HG03025 (cell line): ENCODE measurements at regions not wholly inside any gene's neighbourhood (a gene's known extent, or its start where the extent isn't known, plus 50 kb on each side); places are given as distances from the start of the nearest gene placed in this dataset.

Experiments used
- ATAC-seq: cut with Tn5 transposase; IDR thresholded peaks from one replicate; pipeline ENCODE4 v1.9.1; 2021; ENCODE audit warnings: mild to moderate bottlenecking, moderate library complexity; ENCODE audit not compliant: unreplicated experiment, low FRiP score

- ATAC-seq, result no peak
These were observed 385.6 kb downstream of the NR2F2 start for GRCh38 chr15:96716075-96716474.

GRCh38 chr15:96716478-96716877 lies 386.0 kb downstream of the NR2F2 start:
- ATAC-seq, result no peak

DNA sequence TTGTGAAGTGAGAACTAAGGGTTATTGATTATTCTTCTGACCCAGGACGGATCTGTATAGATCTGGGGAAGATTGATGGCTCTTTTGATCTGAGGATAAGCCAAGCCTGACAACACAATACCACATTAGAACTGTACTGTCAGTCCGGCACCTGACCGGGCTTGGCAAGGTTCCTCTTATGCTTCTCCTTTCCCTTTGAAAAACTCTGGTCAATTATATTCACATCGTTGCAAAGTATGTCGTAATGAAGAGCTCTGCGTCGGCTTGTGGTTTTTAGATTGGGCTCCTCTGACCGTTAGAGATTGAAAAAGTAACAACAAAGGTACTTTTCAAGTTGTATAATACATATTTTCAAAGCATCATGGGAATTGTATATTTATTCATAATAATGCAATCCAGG lies 389.8 kb downstream of the NR2F2 start:
- no peak for ATAC-seq

DNA sequence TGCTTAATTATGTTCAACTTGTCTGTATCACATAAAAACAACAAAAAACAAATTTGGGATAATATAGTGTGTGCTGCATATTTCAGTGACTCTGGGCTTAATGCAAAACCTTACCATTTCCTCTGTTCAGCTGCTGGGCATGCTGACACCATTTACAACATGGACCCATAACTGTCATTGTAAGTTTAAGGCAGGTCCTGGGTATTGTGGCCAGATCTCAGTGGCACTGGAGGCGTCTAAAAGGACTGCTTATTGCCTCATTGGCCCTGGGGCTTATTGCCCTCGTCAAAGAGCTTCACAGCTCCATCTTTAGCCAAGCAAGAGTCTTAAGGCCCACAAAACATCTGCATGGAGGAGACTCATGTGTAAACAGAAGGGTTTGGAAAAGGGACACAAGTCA lies 390.2 kb downstream of the NR2F2 start:
- ATAC-seq, result no peak

DNA sequence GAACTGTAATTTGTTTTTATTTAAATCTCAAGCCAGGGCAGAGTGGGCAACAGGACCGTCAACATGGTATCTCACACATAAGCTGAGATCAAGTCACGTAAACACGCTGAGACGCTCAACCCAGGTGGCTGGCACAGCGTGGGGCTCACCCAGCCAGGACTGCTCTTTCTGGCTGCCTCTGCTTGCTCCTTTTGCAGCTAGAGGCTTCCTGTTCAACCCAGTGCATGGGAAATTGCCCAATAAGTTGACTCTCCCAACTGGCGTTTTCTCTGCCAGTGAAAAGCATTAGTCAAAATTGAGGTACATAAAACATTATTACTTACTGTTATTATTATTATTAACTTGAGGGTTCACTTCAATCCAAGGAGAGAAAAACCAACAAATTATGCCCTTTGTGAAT lies 398.1 kb downstream of the NR2F2 start:
- ATAC-seq, result no peak

GRCh38 chr15:96732704-96733103 lies 402.2 kb downstream of the NR2F2 start:
- no peak for ATAC-seq

DNA sequence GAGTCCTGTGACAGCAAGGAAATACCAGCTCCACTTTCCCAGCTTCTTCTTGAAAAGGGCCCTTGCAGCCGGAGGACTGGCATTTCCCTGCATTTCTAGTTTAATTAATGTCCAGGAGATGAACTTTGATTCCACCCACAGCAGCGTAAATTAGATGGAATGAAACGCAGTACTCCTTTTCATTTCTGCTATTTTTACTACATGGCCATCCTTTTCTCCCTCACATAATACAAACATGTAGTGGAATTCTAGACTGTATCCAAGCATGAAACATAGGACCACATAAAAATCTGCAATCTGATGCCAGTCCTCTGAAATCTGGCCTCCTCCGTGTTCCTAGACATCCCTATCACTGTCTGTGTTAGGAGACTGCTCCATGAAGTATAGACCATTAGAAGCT lies 403.2 kb downstream of the NR2F2 start:
- ATAC-seq, result no peak

DNA sequence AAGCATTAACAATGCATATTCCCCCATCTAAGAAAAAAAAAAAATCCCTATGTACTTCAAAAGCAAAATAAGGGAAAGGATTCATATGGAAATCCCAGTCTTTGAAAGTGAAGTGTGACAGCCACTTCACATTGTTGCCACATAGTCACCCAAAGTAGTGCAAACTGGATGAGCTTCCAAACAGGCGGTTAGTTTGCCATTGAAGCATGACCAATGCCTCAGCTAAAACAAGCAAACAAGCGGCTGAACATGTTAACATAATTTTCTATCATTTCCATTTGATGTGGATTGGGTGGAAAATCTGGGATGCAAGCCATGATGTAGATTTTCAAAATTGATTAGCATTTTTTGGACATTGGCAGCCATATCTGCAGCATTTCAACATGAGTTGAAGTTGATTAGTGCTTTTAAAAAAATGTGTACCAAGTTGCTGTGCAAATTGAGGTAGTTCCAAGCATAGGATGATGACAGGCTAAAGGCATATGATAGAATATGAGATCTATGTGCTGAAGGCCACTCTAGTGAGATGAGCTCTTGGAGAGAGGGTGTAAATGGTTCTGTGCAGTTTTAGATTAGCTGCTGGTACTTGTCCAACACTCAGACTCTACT lies 405.2 kb downstream of the NR2F2 start:
- no peak for ATAC-seq

DNA sequence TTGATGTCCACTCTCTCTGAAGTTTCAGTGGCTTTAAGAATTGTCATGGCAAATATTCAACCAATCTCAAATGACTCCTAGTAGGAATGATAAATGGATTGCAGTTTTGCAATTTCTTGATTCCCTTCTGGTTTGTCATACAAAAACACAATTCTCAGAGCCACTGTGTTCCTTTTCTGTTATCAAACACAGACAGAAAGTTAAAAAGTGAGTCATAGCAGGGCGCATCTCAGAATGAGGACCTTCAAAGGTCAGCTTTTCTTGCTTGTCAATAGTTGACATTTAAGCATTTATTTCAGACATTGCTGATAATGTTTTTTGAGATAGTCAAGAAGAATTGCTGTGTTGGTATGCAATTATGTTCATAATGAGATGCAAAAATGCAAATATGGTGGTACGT lies 405.9 kb downstream of the NR2F2 start:
- ATAC-seq, result no peak

DNA sequence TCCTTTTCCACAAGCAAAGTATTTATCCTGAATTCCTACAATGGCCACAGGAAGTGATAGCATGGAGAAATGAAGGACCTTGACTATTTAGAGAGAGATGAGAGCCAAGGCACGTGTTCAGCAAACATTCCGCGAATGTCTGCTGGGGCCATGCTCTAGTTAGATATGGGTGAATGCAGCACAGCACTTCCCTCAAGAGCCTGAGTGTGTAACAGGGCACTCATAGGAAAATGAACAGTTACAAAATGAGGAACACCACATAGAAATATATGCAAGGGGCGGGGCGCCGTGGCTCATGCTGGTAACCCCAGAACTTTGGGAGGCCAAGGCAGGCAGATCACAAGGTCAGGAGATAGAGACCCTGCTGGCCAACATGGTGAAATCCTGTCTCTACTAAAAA lies 406.9 kb downstream of the NR2F2 start:
- ATAC-seq, result no peak

DNA sequence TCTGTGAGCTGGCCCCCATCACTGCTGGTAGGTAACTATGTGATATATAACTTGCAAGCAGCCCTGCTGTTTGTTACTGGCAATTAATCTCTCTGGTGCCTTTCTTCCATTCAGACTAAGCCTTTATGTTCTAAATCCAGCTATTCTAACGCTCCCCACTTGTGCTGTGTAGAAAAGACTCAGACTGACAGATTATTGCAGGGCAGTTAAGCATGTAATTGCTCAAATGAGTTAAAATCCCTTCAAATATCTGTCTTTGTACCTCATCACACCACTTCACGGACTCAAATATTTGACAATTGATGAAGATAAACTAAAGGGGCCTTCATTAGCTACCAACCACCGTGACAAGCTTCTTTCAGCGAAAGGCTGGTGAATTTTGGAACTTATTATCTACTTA lies 416.2 kb downstream of the NR2F2 start:
- ATAC-seq, result no peak

DNA sequence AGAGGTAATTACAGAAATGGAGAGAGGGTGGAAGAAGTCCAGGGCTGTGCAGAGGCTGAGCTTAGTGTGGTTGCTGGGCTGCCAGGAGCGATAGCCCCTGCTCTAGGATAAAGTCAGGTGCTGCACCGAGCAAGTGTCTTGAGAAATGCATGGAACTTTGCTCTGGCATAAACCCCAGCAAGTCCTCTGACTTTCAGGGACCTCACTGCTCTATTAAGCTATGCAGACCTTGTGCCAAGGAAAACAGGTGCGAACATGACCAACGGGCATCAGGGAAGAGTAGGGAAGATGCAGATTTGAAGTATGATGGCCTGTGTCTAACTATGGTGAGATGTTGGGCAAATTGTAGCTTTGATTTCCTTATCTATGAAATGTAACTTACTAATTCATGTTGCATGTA lies 416.8 kb downstream of the NR2F2 start:
- no peak for ATAC-seq

DNA sequence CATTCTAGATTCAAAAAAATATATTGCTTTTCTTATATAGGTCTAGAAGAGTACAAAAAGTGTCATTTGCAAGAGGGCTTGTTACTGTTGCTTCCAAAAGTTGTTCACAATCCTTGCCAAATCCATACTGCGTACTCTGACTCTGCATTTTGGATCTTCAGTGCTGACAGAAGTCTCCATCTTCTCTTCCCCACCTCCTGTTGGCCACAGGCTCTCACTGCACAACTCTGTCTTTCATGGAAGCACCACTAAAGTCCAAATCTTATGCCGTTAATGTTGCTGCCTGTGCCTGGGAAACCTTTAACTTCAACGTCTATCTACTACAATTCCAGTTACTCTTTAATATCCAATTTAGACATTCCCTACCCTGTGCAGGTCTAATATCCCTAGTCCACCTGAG lies 419.9 kb downstream of the NR2F2 start:
- no peak for ATAC-seq

GRCh38 chr15:96756146-96756545 lies 425.6 kb downstream of the NR2F2 start:
- ATAC-seq, result no peak

DNA sequence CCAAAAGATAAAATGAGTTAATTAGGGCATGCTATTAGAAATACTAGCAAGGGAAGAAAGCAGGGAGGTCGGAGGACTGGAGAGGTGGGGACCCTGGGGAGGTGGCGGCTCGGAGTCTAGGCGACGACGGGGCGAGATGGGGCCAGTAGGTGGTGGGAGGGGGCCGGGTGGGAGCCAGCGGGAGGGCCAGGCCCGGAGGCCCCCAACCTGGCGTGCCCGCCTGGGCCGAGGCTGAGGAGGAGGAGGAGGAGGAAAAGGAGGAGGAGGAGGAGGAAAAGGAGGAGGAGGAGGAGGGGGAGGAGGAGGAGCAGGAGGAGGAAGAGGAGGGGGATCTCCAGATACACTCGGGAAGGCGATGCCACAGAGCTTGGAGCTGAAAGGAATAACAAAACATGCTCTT lies 426.2 kb downstream of the NR2F2 start:
- ATAC-seq, result no peak

- no peak for ATAC-seq
These were observed 432.1 kb downstream of the NR2F2 start for GRCh38 chr15:96762566-96762965.

DNA sequence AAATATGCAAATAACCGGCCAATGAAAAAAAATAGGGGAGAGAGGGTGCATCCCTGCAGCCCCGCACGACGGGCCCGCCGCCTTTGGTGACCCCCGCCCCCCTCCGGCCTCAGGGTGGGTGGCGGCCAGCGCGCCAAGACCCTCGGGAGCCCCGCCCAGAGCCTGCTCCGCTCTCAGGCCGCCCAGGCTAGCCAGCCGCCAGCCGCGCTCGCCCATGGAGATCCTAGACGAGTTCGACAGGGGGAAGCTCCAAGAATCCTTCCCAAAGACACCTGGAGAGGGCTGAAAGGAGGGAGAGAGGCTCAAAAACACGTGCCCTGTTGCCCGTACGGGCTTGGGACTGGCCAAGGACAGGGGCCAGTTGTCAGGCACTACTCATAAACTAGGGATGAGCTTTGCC lies 434.0 kb downstream of the NR2F2 start:
- ATAC-seq, result no peak

- ATAC-seq, result no peak
These were observed 434.4 kb downstream of the NR2F2 start for GRCh38 chr15:96764946-96765345.

DNA sequence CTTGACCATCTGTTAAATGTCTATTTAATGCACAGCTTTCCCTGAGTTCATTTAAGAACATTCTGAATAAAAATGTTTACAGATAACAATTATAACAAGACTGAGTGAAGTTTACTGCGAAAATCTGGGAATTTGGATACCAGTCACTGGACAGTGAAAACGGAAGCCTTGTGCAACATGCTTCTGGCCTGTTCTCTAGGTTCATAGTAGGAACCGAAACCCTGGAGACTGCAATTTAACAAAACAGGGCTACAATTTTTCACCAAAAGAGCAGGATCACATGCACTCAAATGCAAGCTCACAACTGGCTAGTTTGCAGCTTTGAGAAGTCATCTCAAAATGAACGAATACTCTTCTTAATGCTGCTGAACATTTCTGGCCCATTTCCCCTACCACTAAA lies 435.9 kb downstream of the NR2F2 start:
- no peak for ATAC-seq

- ATAC-seq, result no peak
These were observed 437.4 kb downstream of the NR2F2 start for GRCh38 chr15:96767703-96768434.

DNA sequence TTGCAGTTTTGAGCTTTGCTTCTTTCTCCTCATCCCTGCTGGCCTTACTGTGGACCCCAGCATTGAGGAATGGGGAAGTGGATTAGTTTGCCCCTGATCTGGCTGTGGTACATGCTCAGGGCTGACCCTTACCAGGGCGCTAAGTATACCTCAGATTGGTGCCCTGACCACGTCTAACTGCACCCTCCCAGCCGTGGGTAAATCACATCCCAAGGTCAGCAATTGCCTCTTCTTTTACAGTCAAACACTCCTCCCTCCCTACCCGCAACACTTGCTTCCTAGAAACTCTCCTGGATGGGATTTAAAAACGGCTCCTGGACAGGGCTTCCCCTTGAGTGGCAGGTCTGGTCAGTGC lies 437.9 kb downstream of the NR2F2 start:
- no peak for ATAC-seq

DNA sequence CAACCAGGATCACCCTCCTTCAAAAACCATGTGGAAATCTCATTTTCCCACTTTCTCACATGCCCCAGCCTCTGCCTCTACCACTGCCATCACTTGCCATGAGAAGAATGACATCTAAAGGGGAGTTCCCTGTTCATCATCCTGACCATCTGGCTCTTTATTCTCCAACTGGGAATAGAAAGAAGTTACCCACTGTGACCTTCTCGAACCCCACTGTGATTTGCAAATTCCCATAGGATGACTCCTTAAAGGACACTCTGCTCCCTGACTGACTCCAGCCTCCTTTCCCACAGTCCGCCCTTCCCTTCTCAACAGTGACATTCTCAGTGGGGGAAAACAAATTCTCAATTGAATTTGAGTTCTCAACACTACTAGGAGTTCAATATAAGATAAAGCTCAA lies 440.5 kb downstream of the NR2F2 start:
- no peak for ATAC-seq

DNA sequence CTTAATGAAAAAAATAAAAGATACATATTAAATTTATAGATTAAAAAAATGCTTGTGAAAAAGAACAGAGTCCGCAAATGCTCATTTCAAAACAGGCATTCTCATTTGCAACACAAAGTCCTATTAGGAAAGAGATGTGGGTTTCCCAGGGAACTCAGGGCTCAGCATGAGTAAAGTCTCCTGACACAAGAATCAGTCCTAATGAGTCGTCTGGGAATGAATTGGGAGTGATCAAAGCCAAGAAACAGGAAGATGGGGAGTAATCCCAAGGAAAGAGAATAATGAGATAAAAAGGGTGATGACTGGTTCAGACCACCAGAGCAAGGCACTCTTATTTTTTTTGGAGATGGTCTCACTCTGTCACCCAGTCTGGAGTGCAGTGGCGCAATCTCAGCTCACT lies 443.7 kb downstream of the NR2F2 start:
- no peak for ATAC-seq
